ENCODE measurements at regions not wholly inside any gene's neighbourhood (a gene's known extent, or its start where the extent isn't known, plus 50 kb on each side); places are given as distances from the start of the nearest gene placed in this dataset.
A peak's percentile ranks its signal among the peaks of the same experiment; 100 is the strongest.

DNA sequence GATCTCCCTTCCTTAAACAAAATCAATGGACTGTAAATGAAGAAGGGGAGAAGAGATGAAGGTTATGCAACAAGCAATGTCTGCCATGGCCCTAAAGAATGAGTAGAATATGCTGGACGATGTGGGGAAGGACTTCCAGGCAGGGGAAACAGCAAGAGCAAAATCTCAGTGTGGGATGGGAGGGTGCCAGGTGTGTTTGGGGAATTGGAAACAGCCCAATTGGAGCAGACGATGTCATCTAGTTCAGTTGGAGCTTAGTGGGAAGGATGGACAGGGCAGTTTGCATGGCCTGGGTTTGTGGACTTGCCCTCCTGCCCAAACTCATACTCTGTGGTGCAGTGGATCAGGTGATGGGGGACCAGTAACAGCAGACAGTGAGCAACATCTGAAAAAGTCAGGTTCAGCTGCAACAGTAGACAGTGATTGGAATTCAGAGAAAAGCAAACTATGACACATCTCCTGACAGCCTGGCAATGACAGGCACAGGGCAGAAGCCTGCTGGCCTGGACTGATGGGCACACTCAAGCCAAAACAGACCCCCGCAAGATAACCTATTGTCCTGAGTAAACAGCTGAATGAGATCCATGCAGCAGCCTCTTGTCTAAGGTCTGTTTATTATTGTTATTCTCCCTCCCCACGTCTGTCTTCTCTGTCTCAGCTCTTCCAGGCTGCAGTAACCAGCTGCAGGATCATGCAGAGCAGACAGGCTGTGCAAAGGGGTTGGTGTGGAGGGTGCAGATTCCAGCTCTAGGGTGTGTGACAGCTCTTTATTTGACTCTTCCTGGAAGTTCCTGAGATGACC is 50.5 kb upstream of the PRELP start:
- no TSS peak for BruUV-seq (replicated peaks)
- Histone ChIP-seq H3K4me2 (ENCODE audit: low read length) (no peak overlapping the region), H4K20me1 (ENCODE audit: low read length) (no peaks in the 10 kb centered on the region), H2AFZ (ENCODE audit: low read length) (no peak overlapping the region), H3K9ac (ENCODE audit: low read length) (no peak overlapping the region), H3K79me2 (ENCODE audit: low read length) (no peaks in the 10 kb centered on the region), H3K9me2 (replicated peaks; ENCODE audit: low read length) (no peaks in the 10 kb centered on the region), H3K27me3 (ENCODE audit: low read length) (peaks cover 41% of the 10 kb centered on the region), H3F3A (ENCODE audit: low read length, unreplicated experiment) (no peaks in the 10 kb centered on the region), H3K9me3 (ENCODE audit: low read length) (no peaks in the 10 kb centered on the region), H3K27ac (ENCODE audit: low read length) (no peak overlapping the region), H3K4me3 (ENCODE audit: low read length) (no peak overlapping the region), H3K36me3 (ENCODE audit: low read depth, low read length) (no peaks in the 10 kb centered on the region), H3K4me1 (ENCODE audit: insufficient read depth, low read length) (peaks cover 14% of the 10 kb centered on the region; the same call in 1 of the 2 replicates)
- intact Hi-C loops (cut with micrococcal nuclease): no loop called here
- peak; percentile 40 for DNase-seq
- peak; percentile 70 for ATAC-seq
- TF ChIP-seq, protein P1, sequence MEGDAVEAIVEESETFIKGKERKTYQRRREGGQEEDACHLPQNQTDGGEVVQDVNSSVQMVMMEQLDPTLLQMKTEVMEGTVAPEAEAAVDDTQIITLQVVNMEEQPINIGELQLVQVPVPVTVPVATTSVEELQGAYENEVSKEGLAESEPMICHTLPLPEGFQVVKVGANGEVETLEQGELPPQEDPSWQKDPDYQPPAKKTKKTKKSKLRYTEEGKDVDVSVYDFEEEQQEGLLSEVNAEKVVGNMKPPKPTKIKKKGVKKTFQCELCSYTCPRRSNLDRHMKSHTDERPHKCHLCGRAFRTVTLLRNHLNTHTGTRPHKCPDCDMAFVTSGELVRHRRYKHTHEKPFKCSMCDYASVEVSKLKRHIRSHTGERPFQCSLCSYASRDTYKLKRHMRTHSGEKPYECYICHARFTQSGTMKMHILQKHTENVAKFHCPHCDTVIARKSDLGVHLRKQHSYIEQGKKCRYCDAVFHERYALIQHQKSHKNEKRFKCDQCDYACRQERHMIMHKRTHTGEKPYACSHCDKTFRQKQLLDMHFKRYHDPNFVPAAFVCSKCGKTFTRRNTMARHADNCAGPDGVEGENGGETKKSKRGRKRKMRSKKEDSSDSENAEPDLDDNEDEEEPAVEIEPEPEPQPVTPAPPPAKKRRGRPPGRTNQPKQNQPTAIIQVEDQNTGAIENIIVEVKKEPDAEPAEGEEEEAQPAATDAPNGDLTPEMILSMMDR (conservative IDR thresholded peaks at IDR 0.05; ENCODE audit: low read depth, low read length): no peak
- TF ChIP-seq EZH2 (IDR thresholded peaks at IDR 0.05; ENCODE audit: low read length, unreplicated experiment): no peak
- no peak for TF ChIP-seq EZH2phosphoT487 (IDR thresholded peaks at IDR 0.05; ENCODE audit: borderline replicate concordance, low read length)
- CTCF ChIA-PET: interaction anchor here (0.9 kb wide), 2 partner anchors 16 to 152 kb away, joined by 3 read pairs; no protein-coding TSS in a partner anchor
- POLR2A ChIA-PET (ENCODE audit: unreplicated experiment): no interaction called here

- H3K9me3 ChIP-seq (ENCODE audit: low read length): no peaks in the 10 kb centered on the region
- TF ChIP-seq EZH2 (IDR thresholded peaks at IDR 0.05; ENCODE audit: low read length, unreplicated experiment) (no peak), EZH2phosphoT487 (IDR thresholded peaks at IDR 0.05; ENCODE audit: borderline replicate concordance, low read length) (no peak)
- TF ChIP-seq, protein P1 (conservative IDR thresholded peaks at IDR 0.05; ENCODE audit: low read depth, low read length): no peak
- H3K79me2 ChIP-seq (ENCODE audit: low read length): no peaks in the 10 kb centered on the region
- H3K4me2 ChIP-seq (ENCODE audit: low read length): no peak overlapping the region
- no peak overlapping the region for H3K27ac ChIP-seq (ENCODE audit: low read length)
- no TSS peak for BruUV-seq (replicated peaks)
- H3K4me3 ChIP-seq (ENCODE audit: low read length): no peak overlapping the region
- H3K27me3 ChIP-seq (ENCODE audit: low read length): peaks cover 46% of the 10 kb centered on the region
- ATAC-seq (peak; percentile 85), DNase-seq (peak; percentile 40)
- H3K9me2 ChIP-seq (replicated peaks; ENCODE audit: low read length): no peaks in the 10 kb centered on the region
- H3K4me1 ChIP-seq (ENCODE audit: insufficient read depth, low read length): peaks cover 14% of the 10 kb centered on the region; the same call in 1 of the 2 replicates
- intact Hi-C loops (cut with micrococcal nuclease): no loop called here
- H2AFZ ChIP-seq (ENCODE audit: low read length): no peak overlapping the region
- no peak overlapping the region for H3K9ac ChIP-seq (ENCODE audit: low read length)
- CTCF ChIA-PET: interaction anchor here (0.9 kb wide), 2 partner anchors 15 to 153 kb away, joined by 3 read pairs; no protein-coding TSS in a partner anchor
- no peaks in the 10 kb centered on the region for H3K36me3 ChIP-seq (ENCODE audit: low read depth, low read length)
- POLR2A ChIA-PET (ENCODE audit: unreplicated experiment): interaction anchor here (0.6 kb wide), 1 partner anchor 98 kb away, joined by 5 read pairs; no protein-coding TSS in a partner anchor
- no peaks in the 10 kb centered on the region for H4K20me1 ChIP-seq (ENCODE audit: low read length)
- H3F3A ChIP-seq (ENCODE audit: low read length, unreplicated experiment): no peaks in the 10 kb centered on the region
These were observed 50.0 kb upstream of the PRELP start for GRCh38 chr1:203425663-203425975.
